Caco-2 (cell line): ENCODE measurements at regions not wholly inside any gene's neighbourhood (a gene's known extent, or its start where the extent isn't known, plus 50 kb on each side); places are given as distances from the start of the nearest gene placed in this dataset.

Experiments used
- BruUV-seq: library from RNA; stranded (reverse); fragments of 400-500 nt; replicated peaks from 2 replicates; lab custom pipeline; 2021; lab: Mats Ljungman, UMichigan
- CTCF ChIA-PET: fragments of 300-600 bp; sonication (Branson Sonifier 250); formaldehyde crosslinking; loops from one replicate; lab custom pipeline; 2022; ENCODE audit warnings: antibody characterized with exemption; lab: Charles Lee
- POLR2A ChIA-PET: fragments of 300-600 bp; sonication (Branson Sonifier 250); formaldehyde crosslinking; loops from one replicate; lab custom pipeline; 2022; ENCODE audit warnings: antibody characterized with exemption; lab: Charles Lee
- DNase-seq, 2 experiments: peaks; one replicate each; pipeline versions ENCODE4 v3.0.0 to v3.0.0-alpha.2; 2020 to 2022
- H3K27me3 ChIP-seq: replicated peaks from 2 replicates; pipeline ENCODE4 v1.6.0; 2011; ENCODE audit warnings: low read length; ENCODE audit not compliant: control insufficient read depth, insufficient read depth
- H3K36me3 ChIP-seq: 2 replicates; pipeline ENCODE4 v1.5.1; 2011; ENCODE audit warnings: low read length; ENCODE audit not compliant: control insufficient read depth, insufficient read depth
- H3K4me1 ChIP-seq: fragments of 250-450 bp; sonication (Bioruptor Pico); 2 replicates; pipeline ENCODE4 v1.5.1; 2020; ENCODE audit warnings: mild to moderate bottlenecking
- H3K4me3 ChIP-seq: 2 replicates; pipeline ENCODE4 v1.5.1; 2011; ENCODE audit warnings: low read depth, mild to moderate bottlenecking, control low read depth, low read length
- H3K9me3 ChIP-seq: fragments of 250-450 bp; sonication (Bioruptor Pico); 2 replicates; pipeline ENCODE4 v1.5.1; 2020; ENCODE audit warnings: mild to moderate bottlenecking, moderate library complexity
- H3K27ac Mint-ChIP-seq: one replicate; pipeline ENCODE4 v1.8.0; 2022; ENCODE audit warnings: mixed read lengths; ENCODE audit not compliant: unreplicated experiment
- H3K27me3 Mint-ChIP-seq: one replicate; pipeline ENCODE4 v1.8.0; 2022; ENCODE audit warnings: mixed read lengths; ENCODE audit not compliant: insufficient read depth, unreplicated experiment
- H3K36me3 Mint-ChIP-seq: one replicate; pipeline ENCODE4 v1.8.0; 2022; ENCODE audit warnings: mild to moderate bottlenecking, mixed read lengths; ENCODE audit not compliant: insufficient read depth, unreplicated experiment
- H3K4me1 Mint-ChIP-seq: one replicate; pipeline ENCODE4 v1.8.0; 2022; ENCODE audit warnings: low read depth, mixed read lengths; ENCODE audit not compliant: unreplicated experiment
- H3K4me3 Mint-ChIP-seq: one replicate; pipeline ENCODE4 v1.8.0; 2022; ENCODE audit warnings: mild to moderate bottlenecking, moderate library complexity, mixed read lengths; ENCODE audit not compliant: unreplicated experiment
- H3K9me3 Mint-ChIP-seq: one replicate; pipeline ENCODE4 v1.8.0; 2022; ENCODE audit warnings: mixed read lengths; ENCODE audit not compliant: unreplicated experiment
- intact Hi-C: fragments of 100-400 bp; cut with micrococcal nuclease; formaldehyde crosslinking; loops from one replicate; pipeline ENCODE4 v1.10.0; 2022; ENCODE audit not compliant: unreplicated experiment
- TF ChIP-seq, protein P1 (sequence below), 2 experiments: fragments of 200-600 bp in 1 of 2; IDR thresholded peaks; 1 replicate in 1 of 2; 2 replicates in 1 of 2; pipeline versions ENCODE4 v1.5.1 to v1.8.0; 2011 to 2022; ENCODE audit warnings: antibody characterized with exemption in 1 of 2, control low read depth in 1 of 2, inconsistent platforms in 1 of 2, low read depth in 1 of 2, low read length in 1 of 2, mild to moderate bottlenecking in 1 of 2, moderate library complexity in 1 of 2; ENCODE audit not compliant: insufficient read depth in 1 of 2, severe bottlenecking in 1 of 2, unreplicated experiment in 1 of 2

DNA sequence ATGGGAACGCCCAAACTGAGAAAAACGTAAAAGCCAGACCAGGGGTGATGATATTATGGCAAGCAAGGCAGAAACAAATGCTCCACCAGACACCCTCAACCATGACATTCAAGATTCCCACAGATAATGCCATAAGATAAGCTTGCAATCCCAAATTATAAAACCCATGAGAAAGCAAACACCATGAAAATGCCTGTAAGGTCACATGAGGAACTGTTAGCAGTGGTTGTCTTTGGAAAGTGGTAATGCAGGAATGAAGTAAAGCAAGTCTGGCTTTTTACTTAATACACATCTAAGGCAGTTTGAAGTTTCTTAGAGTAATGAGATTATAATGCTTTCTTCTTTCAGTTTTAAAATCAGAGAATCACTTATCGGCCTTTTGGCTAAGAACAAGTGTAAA lies 111.0 kb downstream of the MN1 start:
- DNase-seq = peak in 1 of 2 experiments; percentile 5
- Mint-ChIP-seq H3K36me3 (no peaks in the 10 kb centered on the region), H3K27ac (no peak overlapping the region), H3K27me3 (peaks cover 1% of the 10 kb centered on the region), H3K4me1 (peaks cover 20% of the 10 kb centered on the region), H3K9me3 (peaks cover 4% of the 10 kb centered on the region), H3K4me3 (no peak overlapping the region)
- no peaks in the 10 kb centered on the region for H3K36me3 ChIP-seq
- peaks cover 15% of the 10 kb centered on the region; the same call in 1 of the 2 replicates for H3K4me1 ChIP-seq
- BruUV-seq = no TSS peak
- no peaks in the 10 kb centered on the region for H3K27me3 ChIP-seq
- TF ChIP-seq, protein P1, sequence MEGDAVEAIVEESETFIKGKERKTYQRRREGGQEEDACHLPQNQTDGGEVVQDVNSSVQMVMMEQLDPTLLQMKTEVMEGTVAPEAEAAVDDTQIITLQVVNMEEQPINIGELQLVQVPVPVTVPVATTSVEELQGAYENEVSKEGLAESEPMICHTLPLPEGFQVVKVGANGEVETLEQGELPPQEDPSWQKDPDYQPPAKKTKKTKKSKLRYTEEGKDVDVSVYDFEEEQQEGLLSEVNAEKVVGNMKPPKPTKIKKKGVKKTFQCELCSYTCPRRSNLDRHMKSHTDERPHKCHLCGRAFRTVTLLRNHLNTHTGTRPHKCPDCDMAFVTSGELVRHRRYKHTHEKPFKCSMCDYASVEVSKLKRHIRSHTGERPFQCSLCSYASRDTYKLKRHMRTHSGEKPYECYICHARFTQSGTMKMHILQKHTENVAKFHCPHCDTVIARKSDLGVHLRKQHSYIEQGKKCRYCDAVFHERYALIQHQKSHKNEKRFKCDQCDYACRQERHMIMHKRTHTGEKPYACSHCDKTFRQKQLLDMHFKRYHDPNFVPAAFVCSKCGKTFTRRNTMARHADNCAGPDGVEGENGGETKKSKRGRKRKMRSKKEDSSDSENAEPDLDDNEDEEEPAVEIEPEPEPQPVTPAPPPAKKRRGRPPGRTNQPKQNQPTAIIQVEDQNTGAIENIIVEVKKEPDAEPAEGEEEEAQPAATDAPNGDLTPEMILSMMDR (IDR thresholded peaks at IDR 0.05; ENCODE audit: insufficient read depth in 1 of 2, low read depth in 1 of 2, low read length in 1 of 2, severe bottlenecking in 1 of 2, unreplicated experiment in 1 of 2) = no peak
- POLR2A ChIA-PET = no interaction called here
- intact Hi-C loops = no loop called here
- CTCF ChIA-PET = no interaction called here
- H3K9me3 ChIP-seq = peaks cover 10% of the 10 kb centered on the region; the same call in 1 of the 2 replicates
- H3K4me3 ChIP-seq = no peak overlapping the region

DNA sequence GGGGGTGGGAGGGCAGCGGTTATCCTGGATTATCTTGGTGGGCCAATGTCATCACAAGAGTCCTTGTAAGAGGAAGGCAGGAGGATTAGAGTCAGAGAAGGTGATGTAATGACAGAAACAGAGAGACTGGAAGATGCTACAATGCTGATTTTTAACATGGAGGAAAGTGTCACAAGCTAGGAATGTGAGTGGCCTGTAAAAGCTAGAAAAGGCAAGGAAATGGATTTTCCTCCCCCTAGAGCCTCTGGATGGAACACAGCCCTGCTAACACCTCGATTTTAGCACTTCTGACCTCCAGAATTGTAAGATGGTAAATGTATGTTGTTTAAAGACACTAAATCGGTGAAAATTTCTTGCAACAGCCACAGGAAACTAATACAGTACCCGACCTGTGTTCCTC lies 109.3 kb downstream of the MN1 start:
- no peaks in the 10 kb centered on the region for H3K36me3 Mint-ChIP-seq
- no peak overlapping the region for H3K4me3 ChIP-seq
- ChIA-PET POLR2A (no interaction called here), CTCF (no interaction called here)
- peaks cover 7% of the 10 kb centered on the region; the same call in 1 of the 2 replicates for H3K4me1 ChIP-seq
- H3K4me1 Mint-ChIP-seq = peaks cover 15% of the 10 kb centered on the region
- BruUV-seq = no TSS peak
- H3K36me3 ChIP-seq = no peaks in the 10 kb centered on the region
- no peaks in the 10 kb centered on the region for H3K27me3 ChIP-seq
- peaks cover 2% of the 10 kb centered on the region for H3K27me3 Mint-ChIP-seq
- peaks cover 10% of the 10 kb centered on the region for H3K9me3 Mint-ChIP-seq
- intact Hi-C loops = no loop called here
- peak overlapping the region; percentile 9 for H3K27ac Mint-ChIP-seq
- no peak overlapping the region for H3K4me3 Mint-ChIP-seq
- DNase-seq = no peak
- TF ChIP-seq, protein P1 (IDR thresholded peaks at IDR 0.05; ENCODE audit: insufficient read depth in 1 of 2, low read depth in 1 of 2, low read length in 1 of 2, severe bottlenecking in 1 of 2, unreplicated experiment in 1 of 2) = no peak
- H3K9me3 ChIP-seq = peaks cover 14% of the 10 kb centered on the region; the same call in 1 of the 2 replicates

DNA sequence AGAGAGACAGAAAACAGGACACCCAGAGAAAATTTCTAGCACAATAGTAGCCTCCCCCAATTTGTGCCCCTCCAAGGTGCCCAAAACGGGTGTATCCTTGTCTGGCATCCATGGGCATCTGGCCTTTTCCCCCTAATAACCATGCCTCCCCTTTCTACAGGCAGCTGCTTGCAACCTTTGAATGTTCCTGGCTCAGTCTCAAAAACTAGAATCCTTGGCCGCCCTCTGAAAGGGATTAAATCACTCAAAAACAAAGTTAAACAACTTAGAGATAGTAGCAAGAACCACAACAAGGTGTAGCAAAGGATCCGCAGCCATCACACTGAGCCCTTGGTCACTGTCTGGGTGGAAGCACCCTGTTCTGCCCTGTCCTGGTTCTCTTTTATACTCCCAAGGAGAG lies 105.6 kb downstream of the MN1 start:
- no TSS peak for BruUV-seq
- DNase-seq = no peak
- ChIA-PET CTCF (no interaction called here), POLR2A (no interaction called here)
- Mint-ChIP-seq H3K4me3 (no peak overlapping the region), H3K27ac (no peak overlapping the region), H3K9me3 (peaks cover 10% of the 10 kb centered on the region), H3K36me3 (no peaks in the 10 kb centered on the region), H3K27me3 (peaks cover 2% of the 10 kb centered on the region), H3K4me1 (peaks cover 6% of the 10 kb centered on the region)
- Histone ChIP-seq H3K4me3 (no peak overlapping the region), H3K36me3 (no peaks in the 10 kb centered on the region), H3K4me1 (no peaks in the 10 kb centered on the region), H3K9me3 (peaks cover 15% of the 10 kb centered on the region; the same call in 1 of the 2 replicates), H3K27me3 (no peaks in the 10 kb centered on the region)
- intact Hi-C loops = no loop called here
- TF ChIP-seq, protein P1 (IDR thresholded peaks at IDR 0.05; ENCODE audit: insufficient read depth in 1 of 2, low read depth in 1 of 2, low read length in 1 of 2, severe bottlenecking in 1 of 2, unreplicated experiment in 1 of 2) = no peak
